ENCODE measurements at regions not wholly inside any gene's neighbourhood (a gene's known extent, or its start where the extent isn't known, plus 50 kb on each side); places are given as distances from the start of the nearest gene placed in this dataset.

DNA sequence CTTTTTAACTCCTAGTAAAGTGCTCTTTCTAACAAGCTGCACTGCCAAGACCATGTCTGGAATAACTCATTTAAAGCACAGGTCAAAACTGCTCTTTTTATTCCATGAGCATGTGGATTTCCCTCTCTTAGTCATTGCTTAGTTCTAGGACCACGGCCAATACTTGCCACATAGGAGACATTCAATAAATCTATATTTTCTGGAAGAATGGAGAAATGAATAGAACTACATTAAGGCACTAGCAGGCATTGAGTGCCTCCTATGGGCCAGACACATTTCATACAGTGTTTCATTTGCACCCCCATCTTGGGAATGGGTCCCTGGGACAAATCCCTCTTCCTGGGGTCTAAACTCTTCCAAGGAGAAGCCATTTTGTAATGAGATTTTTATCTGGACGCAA is 552.8 kb upstream of the CITED2 start:
- TF ChIP-seq, protein P1, sequence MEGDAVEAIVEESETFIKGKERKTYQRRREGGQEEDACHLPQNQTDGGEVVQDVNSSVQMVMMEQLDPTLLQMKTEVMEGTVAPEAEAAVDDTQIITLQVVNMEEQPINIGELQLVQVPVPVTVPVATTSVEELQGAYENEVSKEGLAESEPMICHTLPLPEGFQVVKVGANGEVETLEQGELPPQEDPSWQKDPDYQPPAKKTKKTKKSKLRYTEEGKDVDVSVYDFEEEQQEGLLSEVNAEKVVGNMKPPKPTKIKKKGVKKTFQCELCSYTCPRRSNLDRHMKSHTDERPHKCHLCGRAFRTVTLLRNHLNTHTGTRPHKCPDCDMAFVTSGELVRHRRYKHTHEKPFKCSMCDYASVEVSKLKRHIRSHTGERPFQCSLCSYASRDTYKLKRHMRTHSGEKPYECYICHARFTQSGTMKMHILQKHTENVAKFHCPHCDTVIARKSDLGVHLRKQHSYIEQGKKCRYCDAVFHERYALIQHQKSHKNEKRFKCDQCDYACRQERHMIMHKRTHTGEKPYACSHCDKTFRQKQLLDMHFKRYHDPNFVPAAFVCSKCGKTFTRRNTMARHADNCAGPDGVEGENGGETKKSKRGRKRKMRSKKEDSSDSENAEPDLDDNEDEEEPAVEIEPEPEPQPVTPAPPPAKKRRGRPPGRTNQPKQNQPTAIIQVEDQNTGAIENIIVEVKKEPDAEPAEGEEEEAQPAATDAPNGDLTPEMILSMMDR (IDR thresholded peaks at IDR 0.05; ENCODE audit: low read depth, low read length), result peak; percentile 26
- TF ChIP-seq MAX (IDR thresholded peaks at IDR 0.05; ENCODE audit: low read depth, low read length) (no peak), POLR2A (IDR thresholded peaks at IDR 0.05; ENCODE audit: extremely low read depth, insufficient read length) (no peak)
